ENCODE measurements at regions not wholly inside any gene's neighbourhood (a gene's known extent, or its start where the extent isn't known, plus 50 kb on each side); places are given as distances from the start of the nearest gene placed in this dataset.

GRCh38 chr2:71860381-71860926 is 287.2 kb downstream of the CYP26B1 start:
- TF ChIP-seq FOXA1 (IDR thresholded peaks at IDR 0.05): no peak
- TF ChIP-seq ELF4 (IDR thresholded peaks at IDR 0.05): no peak
- no peak for TF ChIP-seq BHLHE40 (IDR thresholded peaks at IDR 0.05; ENCODE audit: borderline replicate concordance)
- no peak for TF ChIP-seq ARNT (IDR thresholded peaks at IDR 0.05)
- no peak for TF ChIP-seq HDGF (IDR thresholded peaks at IDR 0.05; ENCODE audit: borderline replicate concordance)

All from HEK293T (cell line).